Sciatic nerve (tissue), 2 donors: ENCODE measurements at regions not wholly inside any gene's neighbourhood (a gene's known extent, or its start where the extent isn't known, plus 50 kb on each side); places are given as distances from the start of the nearest gene placed in this dataset.
A peak's percentile ranks its signal among the peaks of the same experiment; 100 is the strongest.
"Not testable (repeated sequence)": the region's sequence is repeated elsewhere in the genome, so short reads cannot be mapped to it uniquely, and the experiment has no call there.

ENCODE experiments used
- ATAC-seq: fragments of 200-7000 bp; cut with Tn5 transposase; one replicate; pipeline ENCODE4 v1.9.1; 2020; ENCODE audit warnings: mild to moderate bottlenecking, moderate library complexity
- DNase-seq: peaks from one replicate; pipeline ENCODE4 v3.0.0-alpha.2; 2020; ENCODE audit warnings: low spot score
- intact Hi-C: fragments of 100-400 bp; cut with DNase I; formaldehyde crosslinking; loops from one replicate; pipeline ENCODE4 v1.14.2; 2022
- donor health status: DM: no; HTN: no; CAD: no.
- donor health status: DM: no; HTN: no; CAD: no.

DNA sequence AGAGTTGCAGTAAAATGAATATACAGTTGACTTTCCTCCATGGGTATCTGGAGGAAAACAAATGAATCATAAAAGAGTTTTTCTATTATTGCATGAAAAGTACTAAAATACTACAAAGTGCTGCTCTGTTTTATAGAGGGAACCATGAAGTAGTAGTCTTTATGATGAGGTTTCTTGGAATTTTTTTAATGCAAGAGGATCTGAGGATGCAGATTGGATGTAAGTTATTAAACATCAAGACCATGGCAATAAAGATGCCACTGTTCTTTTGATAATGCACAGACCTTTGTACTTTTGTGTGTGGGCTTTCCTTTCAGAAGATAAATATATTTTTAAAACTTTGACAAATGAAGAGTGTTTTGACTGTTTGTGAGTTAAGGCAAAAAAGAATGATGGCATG is 87.5 kb downstream of the DACT1 start:
- DNase-seq (no peak), ATAC-seq (no peak)
- intact Hi-C loops: no loop called here

DNA sequence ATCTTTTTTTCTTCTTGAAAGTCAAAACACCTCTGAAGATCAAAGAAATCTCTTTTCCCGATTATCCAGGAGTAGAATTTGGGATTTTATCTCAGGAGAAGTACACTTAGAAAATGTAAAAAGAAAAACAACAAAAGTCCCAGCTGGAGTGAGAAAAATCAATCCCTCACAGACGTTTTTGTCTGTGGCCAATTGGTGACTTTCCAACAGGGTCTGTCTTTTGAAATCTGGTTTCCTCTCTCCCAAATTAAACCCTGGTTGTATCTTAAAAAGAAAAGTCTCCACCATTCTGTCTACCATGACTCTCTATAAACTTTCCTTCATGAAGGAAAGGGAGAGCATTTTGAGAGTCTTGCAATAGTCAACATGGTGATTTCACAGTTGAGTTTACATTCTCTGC is 88.1 kb downstream of the DACT1 start:
- intact Hi-C loops: no loop called here
- DNase-seq (no peak), ATAC-seq (no peak)

DNA sequence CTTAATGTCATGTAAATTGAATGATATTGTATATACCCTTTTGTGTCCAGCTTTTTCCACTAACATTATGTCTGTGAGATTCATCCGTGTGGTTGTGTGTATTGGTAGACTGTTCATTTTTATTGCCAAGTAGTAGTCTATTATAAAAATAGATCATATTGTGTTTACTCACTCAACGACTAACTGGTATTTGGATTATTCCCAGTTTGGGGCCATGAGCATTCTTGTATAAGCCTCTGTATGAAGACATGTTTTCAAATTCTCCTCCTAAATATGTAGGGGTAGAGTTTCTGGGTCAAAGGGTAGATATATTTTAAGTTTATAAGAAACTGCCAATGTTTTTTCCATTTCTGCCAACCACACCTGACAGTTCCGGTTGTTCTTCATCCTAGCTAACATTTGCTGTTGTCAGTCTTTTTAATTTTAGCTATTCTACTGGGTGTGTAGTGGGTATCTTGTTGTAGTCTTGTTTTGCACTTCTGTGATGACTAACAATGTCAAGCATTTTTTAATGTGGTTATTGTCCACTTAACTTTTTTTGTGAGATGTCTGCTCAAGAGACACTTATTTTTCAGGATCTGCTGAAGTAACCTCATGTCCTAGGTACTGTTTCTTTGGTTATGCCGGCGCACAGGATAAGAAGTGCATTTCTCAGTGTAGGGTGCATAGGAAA is 93.2 kb downstream of the DACT1 start:
- intact Hi-C loops: no loop called here
- ATAC-seq (no peak), DNase-seq (no peak)

DNA sequence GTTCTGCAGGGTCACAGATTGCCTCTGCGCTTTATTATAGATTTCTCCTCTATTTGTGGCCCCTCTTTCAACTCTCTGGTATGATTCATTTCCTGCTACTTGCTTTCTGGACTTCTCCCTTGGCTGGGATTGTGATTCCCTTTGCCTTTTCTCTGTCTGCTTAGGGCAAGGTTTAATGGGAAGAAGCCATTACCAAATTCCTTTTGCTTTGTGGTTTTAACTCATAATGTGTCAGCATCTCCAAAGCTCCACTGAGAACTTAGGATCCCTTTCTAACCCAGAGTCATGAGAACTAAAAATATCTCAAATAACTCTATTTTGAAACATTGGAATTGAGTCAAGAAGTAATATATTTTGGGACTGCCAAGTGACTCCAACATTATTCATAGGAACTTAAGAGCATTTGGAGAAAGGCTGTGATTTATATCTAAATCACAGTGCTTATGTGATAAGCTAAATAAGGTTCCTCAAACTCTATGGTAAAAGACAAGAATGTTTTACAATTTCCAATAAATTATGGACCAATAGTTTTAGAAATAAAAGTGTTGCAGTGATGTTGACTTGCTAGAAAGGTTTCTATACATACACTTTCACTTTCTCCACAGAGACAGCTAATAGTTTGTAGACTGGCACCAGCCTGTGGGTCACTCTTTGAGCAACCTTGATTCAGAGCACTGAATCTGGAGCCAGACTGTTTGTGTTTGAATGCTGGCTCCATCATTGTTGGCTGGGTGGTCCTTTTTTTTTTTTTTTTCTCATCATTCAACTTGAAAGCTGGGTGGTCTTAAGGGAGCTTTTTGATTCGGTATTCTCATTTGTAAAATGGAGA is 93.9 kb downstream of the DACT1 start:
- ATAC-seq: peak; percentile 70
- intact Hi-C loops: no loop called here
- DNase-seq: no peak

DNA sequence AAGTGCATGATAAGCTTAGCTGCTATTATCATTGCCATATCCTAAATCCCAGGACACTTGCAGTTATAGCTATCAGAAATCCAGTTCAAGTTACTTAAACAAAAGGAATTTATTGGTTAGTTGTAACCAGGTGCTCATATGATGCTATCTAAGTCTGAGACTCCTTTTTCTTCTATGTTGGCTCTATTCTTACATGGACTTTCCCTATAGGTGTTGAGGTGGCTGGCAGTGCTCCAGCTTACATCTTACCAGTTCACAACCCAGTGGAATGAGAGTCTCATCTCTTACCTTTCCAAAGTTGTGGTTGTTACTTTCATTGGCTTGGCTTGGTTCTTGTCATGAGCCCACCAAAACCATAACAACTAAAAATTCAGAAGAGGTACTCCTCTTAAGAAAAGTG is 94.6 kb downstream of the DACT1 start:
- intact Hi-C loops: no loop called here
- DNase-seq: no peak

DNA sequence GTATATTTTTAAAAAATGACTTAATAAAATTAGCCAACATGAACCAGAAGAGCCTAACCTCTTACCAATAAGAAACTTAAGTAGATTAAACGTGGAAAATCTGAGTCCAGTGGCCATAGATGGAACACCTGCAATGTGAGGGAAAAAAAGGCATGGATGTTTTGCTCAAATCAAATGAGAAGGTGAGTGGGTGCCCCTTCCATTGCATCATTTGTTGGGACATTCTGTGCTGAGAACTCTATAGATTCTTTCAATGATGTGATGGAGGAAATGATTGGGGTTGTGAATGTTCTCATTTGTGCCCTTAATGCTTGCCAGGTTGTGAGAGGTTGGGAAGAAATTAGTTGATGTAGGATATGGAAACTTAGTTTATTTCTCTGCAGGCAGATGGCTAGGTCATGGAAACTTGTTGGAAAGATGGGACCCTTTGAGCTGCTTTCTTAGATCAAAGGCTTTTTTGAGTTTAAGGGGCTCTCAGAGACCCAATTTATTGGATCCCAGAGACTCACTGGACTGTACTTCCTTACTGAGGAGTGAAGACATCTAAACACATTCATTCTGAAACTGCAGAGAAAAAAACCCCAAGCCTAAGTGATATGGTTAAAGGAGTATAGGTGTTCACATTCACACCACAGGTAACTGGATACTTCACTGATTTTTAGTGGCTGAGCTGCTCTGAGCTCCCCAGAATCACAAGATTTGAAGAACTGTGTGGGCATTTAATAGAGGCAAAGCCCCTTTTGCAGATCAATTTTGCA is 95.9 kb downstream of the DACT1 start:
- no peak for ATAC-seq
- intact Hi-C loops: no loop called here
- no peak for DNase-seq

More for the DNA sequence above, 94.6 kb downstream of the DACT1 start:
- no peak for ATAC-seq

DNA sequence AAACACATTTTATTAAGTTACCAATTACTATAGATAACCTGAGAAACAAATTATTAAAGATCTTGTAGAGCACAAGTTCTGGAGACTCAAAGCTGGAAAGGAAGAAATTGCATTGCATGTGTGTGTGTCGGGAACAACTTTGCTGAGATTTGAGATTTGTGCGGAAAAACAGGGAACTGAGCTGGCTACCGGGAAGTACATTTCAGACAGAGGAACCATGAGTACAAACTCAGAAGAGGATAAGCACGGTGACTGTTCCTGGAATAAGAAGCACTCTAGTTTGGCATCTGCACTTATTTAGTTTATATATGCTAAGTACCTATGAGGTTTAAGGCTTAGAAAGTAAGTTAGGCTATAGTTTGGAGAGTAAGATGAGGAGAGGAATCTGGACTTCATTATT is 97.8 kb downstream of the DACT1 start:
- no peak for DNase-seq
- intact Hi-C loops: no loop called here
- ATAC-seq: no peak

DNA sequence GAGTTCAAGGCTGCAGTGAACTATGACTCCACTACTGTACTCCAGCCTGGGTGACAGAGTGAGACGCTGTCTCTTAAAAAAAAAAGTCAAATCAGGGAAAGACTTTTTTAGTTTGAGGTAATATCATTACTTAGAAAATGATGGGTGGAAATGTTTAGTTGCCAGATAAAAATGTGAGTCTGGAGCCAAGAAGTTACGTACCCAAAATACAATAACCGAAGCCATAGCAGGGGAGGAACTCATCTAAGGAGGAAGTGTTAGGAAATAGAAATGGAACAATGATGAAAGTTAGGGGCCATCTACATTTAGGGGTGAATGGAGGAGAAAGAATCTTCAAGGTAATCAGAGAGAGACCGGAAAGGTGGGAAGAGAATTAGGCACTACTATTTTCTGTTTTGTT is 98.8 kb downstream of the DACT1 start:
- intact Hi-C loops: no loop called here
- DNase-seq (no peak), ATAC-seq (no peak)

DNA sequence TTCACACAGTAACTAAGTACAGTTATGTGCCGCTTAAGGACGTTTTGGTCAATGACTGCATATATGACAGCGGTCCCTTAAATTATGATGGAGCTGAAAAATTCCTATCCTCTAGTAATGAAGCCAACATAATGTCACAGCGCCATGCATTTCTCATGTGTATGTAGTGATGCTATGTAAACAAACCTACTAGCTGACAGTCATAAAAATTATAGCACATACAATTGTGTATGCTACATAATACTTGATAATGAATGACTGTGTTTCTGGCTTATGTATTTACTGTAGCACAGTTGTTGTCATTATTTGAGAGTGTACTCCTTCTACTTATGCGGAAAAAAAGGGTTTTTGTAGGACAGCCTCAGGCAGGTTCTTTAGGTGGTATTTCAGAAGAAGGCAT is 99.7 kb downstream of the DACT1 start:
- no peak for ATAC-seq
- no peak for DNase-seq
- intact Hi-C loops: no loop called here

DNA sequence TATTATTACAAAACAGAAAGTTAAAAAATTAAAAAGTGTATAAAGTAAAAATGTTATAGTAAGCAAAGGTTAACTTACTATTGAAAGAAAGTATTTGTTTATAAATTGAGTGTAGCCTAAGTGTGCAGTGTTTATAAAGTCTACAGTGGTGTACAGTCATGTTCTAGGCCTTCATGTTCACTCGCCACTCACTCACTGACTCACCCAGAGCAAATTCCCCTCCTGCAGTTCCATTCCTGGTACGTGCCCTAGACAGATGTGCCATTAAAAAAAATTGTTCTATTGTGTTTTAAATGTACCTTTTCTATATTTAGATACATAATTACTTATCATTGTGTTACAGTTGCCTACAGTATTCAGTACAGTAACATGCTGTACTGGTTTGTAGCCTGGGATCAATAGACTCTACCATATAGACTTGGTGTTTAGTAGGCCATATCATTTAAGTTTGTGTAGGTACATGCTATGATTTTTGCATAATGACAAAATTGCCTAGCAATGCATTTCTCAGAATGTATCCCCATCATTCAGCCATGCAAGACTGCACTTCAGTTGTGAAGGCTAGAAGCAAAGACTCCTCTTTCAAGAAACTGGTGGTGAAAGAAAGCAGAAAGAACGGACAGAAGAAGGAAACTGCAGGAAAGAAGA is 100.6 kb downstream of the DACT1 start:
- DNase-seq (no peak), ATAC-seq (no peak)
- intact Hi-C loops: no loop called here

DNA sequence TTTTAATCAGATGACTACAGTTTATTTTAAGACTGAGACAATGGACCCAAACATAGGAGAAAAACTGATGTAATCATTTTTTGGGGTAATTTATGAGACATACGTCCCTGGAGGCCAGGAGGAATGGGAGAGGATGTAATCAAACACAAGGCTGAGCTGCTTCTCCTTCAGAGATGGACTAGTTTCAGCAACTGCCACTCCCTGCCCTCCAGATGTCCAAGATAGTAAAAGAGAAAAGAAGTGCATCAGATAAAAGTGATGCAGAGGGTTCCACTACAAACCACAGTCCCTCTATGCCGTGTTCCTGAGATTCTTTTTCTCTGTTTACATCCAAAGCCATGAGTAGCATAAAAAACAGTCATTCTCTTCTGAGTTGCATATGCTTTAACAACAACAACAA is 101.1 kb downstream of the DACT1 start:
- no peak for DNase-seq
- ATAC-seq: no peak
- intact Hi-C loops: no loop called here

DNA sequence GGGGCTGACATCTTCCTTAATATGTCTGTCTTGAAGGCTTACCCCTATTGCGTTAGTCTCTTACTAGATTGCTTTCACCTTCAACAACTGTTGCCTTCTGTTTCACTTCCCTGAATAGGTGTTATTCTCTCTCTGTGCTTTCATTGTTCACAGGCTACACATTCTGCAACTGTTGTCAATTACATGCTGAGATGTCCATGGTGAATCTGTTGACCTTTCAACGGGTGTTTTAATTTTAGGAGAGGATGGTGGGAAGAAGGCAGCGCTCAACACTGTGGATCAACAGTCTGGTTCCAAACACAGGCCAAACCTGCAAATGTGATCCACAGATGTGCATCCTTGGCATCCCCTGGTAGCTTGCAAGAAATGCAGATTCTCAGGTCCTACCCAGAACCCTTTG is 101.9 kb downstream of the DACT1 start:
- intact Hi-C loops: no loop called here
- DNase-seq (no peak), ATAC-seq (no peak)

DNA sequence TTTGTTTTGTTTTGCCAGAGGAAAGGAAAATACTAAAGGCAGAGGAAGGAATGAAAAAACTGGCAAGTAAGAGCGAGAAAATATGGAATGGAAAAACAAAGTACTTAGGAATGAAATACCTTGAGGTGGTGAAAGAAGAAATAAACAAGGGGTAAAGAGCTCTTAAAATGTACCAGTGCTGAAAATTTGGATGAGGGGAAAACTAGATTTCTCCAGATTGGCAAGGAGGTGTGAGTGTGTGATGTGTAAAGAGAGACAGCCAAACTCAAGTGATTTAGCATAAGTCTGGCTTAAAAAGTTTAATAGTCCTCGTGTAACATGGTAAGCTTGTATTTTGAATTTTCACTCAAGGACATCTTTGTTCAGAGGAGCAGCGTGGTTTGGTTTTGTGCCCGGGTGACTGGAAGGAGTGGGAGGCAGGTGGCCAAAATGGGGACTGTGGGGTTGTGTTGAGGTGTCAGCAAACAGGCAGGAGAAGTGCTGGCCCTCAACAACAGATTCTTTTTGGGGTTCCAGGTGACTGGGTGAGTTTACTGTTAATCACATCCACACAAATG is 102.7 kb downstream of the DACT1 start:
- ATAC-seq: peak; percentile 64
- DNase-seq: no peak
- intact Hi-C loops: no loop called here

DNA sequence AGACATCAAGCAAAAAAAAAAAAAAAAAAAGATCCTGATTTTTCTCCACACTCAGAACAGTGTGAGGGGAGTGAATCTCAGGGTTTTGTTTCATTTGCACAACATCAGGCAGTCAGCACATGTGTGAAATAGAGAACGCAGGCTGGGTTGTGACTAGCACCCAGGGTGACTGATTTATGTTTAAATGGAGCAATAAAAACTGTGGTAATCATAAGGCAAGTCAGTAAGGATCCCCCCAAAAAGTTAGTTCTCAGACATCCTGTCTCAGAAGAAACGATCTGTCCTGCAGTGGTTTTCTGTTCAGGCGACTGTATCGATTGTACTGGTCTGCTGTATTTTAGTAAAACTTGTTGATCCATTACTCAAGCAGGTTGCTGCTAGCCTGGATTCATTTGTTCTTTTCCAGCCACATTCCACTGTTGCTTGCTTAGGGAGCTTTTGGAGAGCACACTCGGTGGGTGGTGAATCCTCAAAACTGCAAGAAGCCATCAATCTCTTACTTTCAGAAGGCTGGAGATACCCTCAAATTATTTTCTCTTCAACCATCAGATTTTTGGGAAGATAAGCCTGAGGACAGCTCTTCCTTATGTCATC is 107.1 kb downstream of the DACT1 start:
- ATAC-seq (no peak), DNase-seq (no peak)
- intact Hi-C loops: no loop called here

DNA sequence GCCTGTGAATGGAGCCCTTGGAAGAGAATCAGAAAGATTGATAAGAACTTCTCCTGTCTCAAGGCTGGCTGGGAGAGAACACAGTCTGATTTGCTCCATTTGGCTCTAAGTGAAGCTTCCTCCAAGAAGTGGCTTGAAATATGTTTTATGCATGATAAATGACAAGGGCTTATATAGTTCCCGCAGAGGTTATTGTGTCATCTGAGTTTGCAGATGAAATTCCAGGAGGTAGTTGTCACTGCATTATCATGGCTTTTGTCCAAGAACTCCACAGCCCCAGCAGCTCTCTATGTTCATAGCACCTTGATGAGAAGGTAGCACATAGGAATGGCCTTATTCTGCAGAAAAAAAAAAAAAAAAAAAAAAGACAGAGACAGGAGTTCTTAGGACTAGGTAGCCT is 108.5 kb downstream of the DACT1 start:
- DNase-seq (no peak), ATAC-seq (no peak)
- intact Hi-C loops: no loop called here

DNA sequence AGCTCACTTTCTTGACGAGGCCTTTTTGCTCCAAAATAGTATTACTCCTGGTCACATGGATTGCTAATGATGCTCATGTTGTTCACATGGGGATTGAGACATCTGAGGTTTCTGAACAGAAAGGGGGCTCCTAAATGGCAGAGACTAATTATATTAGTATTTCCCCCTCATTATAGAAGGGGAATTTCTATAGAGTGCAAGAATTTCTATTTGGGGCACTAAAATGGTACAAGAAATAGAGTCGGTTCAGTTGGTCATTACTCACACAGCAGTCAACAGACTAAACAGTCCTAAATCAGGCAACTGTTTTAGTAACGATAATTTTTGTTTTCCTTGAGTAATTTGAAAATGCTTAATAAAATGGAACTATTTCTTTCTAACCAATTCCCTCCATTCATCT is 108.9 kb downstream of the DACT1 start:
- ATAC-seq (no peak), DNase-seq (no peak)
- intact Hi-C loops: no loop called here

DNA sequence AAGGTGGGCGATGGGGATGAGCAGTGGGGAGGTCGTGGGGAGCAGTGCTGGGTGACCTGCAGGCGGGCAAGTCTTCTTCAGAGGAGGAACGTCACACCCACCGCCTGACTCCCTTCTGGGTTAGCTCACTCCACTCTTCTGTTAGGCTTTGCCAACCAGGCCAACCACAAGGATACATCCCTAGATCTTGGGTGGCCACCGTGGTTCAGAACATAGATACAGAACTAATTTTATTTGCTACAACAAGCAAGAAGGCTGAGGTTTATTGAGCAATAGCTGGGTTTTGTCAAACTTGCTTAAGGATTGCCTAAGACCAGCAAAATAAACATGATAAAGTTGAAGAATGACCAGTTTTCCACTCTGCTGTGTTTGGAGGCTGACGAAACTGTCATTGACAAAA is 109.4 kb downstream of the DACT1 start:
- intact Hi-C loops: no loop called here
- DNase-seq: peak; percentile 78

DNA sequence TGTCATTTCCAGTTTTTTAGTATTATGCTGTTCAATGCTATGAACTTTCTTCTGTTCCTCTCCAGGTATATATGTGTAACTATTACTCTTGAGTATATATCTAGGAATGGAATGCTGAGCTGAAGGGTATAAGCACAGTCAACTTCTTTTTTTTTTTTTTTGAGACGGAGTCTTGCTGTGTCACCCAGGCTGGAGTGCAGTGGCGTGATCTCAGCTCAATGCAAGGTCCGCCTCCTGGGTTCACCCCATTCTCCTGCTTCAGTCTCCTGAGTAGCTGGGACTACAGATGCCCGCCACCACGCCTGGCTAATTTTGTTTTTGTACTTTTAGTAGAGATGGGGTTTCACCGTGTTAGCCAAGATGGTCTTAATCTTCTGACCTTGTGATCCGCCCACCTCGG is 110.5 kb downstream of the DACT1 start:
- ATAC-seq, DNase-seq, intact Hi-C loops: not testable (repeated sequence)

More for the DNA sequence above, 109.4 kb downstream of the DACT1 start:
- ATAC-seq: peak; percentile 91
